Glutamatergic neuron (in vitro differentiated cells): ENCODE measurements at regions not wholly inside any gene's neighbourhood (a gene's known extent, or its start where the extent isn't known, plus 50 kb on each side); places are given as distances from the start of the nearest gene placed in this dataset.

Source experiments
- DNase-seq: peaks from one replicate; pipeline ENCODE4 v3.0.0; 2022
- H3K27ac Mint-ChIP-seq: one replicate; pipeline ENCODE4 v1.8.0; 2020; ENCODE audit warnings: mild to moderate bottlenecking, mixed read lengths, inconsistent platforms; ENCODE audit not compliant: unreplicated experiment
- H3K27me3 Mint-ChIP-seq: one replicate; pipeline ENCODE4 v1.8.0; 2020; ENCODE audit warnings: mild to moderate bottlenecking, moderate library complexity, mixed read lengths, inconsistent platforms; ENCODE audit not compliant: unreplicated experiment
- H3K36me3 Mint-ChIP-seq: one replicate; pipeline ENCODE4 v1.8.0; 2020; ENCODE audit warnings: mild to moderate bottlenecking, mixed read lengths, inconsistent platforms; ENCODE audit not compliant: unreplicated experiment
- H3K4me1 Mint-ChIP-seq: one replicate; pipeline ENCODE4 v1.8.0; 2020; ENCODE audit warnings: mild to moderate bottlenecking, low read depth, mixed read lengths, inconsistent platforms; ENCODE audit not compliant: unreplicated experiment
- H3K4me3 Mint-ChIP-seq: one replicate; pipeline ENCODE4 v1.8.0; 2020; ENCODE audit warnings: mild to moderate bottlenecking, mixed read lengths, inconsistent platforms; ENCODE audit not compliant: unreplicated experiment
- H3K9me3 Mint-ChIP-seq: one replicate; pipeline ENCODE4 v1.8.0; 2020; ENCODE audit warnings: mild to moderate bottlenecking, moderate library complexity, mixed read lengths, inconsistent platforms; ENCODE audit not compliant: unreplicated experiment
- TF ChIP-seq, protein P1 (sequence below): fragments of 200-600 bp; sonication (generic); IDR thresholded peaks from one replicate; pipeline ENCODE4 v1.5.0; 2021; ENCODE audit not compliant: partially characterized antibody, unreplicated experiment

DNA sequence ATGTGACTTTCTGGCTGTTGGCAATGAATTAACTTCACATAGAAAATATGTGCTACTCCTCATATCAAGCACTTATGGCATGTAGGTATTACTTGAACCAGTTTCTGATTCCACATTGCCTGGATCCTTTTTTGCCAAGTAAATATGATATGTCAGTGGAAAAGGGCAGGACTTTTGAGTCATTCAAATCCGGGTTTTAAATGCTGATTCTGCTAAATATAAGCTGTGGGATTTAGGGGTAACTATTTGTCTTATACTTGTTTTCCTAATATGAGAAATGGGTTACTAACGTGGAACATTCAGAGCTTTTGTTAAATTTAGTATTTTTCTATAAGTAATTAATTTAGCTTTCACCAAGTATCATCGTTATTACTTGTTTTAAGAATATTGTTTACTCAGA lies 108.0 kb upstream of the HGF start:
- Mint-ChIP-seq H3K4me3 (no peak overlapping the region), H3K36me3 (no peaks in the 10 kb centered on the region), H3K9me3 (no peaks in the 10 kb centered on the region), H3K4me1 (no peaks in the 10 kb centered on the region), H3K27me3 (no peaks in the 10 kb centered on the region), H3K27ac (no peak overlapping the region)
- no peak for DNase-seq
- TF ChIP-seq, protein P1, sequence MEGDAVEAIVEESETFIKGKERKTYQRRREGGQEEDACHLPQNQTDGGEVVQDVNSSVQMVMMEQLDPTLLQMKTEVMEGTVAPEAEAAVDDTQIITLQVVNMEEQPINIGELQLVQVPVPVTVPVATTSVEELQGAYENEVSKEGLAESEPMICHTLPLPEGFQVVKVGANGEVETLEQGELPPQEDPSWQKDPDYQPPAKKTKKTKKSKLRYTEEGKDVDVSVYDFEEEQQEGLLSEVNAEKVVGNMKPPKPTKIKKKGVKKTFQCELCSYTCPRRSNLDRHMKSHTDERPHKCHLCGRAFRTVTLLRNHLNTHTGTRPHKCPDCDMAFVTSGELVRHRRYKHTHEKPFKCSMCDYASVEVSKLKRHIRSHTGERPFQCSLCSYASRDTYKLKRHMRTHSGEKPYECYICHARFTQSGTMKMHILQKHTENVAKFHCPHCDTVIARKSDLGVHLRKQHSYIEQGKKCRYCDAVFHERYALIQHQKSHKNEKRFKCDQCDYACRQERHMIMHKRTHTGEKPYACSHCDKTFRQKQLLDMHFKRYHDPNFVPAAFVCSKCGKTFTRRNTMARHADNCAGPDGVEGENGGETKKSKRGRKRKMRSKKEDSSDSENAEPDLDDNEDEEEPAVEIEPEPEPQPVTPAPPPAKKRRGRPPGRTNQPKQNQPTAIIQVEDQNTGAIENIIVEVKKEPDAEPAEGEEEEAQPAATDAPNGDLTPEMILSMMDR, result no peak

DNA sequence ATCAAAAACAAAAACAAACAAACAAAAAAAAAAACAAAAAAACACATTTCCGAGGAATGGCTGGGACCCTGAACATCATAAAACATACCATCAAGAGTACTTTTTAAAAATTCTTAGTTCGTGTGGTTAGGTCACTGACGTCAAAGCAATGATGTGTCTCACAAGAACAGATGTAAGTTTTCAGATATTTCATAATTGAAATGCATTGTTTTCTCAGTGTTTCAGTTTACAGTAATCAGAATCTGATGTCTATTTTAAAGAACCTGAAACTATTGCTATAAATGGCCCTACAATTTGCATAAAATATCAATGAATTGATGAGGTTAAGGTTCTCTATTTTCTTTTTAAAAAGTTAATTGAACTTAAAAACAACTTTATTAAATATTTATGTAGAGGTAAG lies 103.7 kb upstream of the HGF start:
- no peaks in the 10 kb centered on the region for H3K4me1 Mint-ChIP-seq
- no peak overlapping the region for H3K4me3 Mint-ChIP-seq
- TF ChIP-seq, protein P1, result no peak
- no peak overlapping the region for H3K27ac Mint-ChIP-seq
- no peaks in the 10 kb centered on the region for H3K9me3 Mint-ChIP-seq
- no peaks in the 10 kb centered on the region for H3K36me3 Mint-ChIP-seq
- DNase-seq, result no peak
- no peaks in the 10 kb centered on the region for H3K27me3 Mint-ChIP-seq

DNA sequence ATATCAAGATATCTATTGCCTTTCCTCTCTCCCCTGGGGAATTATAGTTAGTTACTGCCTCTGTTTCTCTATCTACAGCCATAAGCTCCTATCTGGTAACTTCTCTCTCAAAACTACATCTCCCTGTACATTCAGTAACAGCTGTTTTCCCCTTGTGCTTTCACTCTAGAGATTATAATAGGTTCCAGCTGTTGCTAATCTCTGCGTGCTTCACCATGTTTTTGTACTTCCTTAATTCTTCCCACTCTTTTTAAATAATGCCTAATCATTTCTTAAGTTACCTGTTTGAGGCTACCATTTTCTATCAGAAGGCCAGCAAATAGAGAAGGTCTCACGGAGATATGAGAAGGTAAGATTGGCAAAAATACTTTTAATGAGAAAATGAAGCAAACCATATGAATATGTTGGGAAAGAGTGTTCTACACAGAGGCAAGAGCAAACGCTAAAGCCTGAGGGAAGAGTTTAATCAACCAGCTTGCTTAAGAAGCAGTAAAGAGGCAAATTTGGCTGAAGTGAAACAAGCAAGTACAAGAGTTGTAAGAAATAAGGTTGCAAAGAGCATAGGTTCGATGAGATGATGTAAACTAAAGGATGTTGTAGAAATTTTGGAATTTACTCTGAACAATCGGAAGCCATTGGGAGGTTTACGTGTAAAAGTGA lies 101.9 kb upstream of the HGF start:
- H3K27ac Mint-ChIP-seq, result no peak overlapping the region
- H3K9me3 Mint-ChIP-seq, result no peaks in the 10 kb centered on the region
- H3K4me1 Mint-ChIP-seq, result no peaks in the 10 kb centered on the region
- no peak for DNase-seq
- no peak overlapping the region for H3K4me3 Mint-ChIP-seq
- no peaks in the 10 kb centered on the region for H3K36me3 Mint-ChIP-seq
- H3K27me3 Mint-ChIP-seq, result no peaks in the 10 kb centered on the region
- TF ChIP-seq, protein P1, result no peak

DNA sequence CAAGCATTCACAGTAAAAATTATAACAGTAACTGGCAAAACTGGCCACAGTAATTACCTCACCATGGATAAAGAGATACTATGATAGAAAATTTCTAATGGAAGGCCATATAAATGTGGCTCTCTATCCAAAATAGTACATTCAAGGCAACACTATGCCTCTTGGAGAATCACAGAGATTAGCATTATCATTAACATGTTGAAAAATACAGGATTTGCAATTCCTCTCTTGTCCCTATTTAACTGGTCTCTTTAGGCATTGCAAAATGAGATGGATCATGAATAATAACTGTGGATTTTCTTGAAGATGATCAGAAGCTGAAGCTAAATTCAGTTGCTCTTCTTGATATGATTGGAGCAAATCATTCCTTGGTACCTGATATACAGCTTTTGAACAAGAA lies 100.8 kb upstream of the HGF start:
- Mint-ChIP-seq H3K27me3 (no peaks in the 10 kb centered on the region), H3K4me3 (no peak overlapping the region), H3K36me3 (no peaks in the 10 kb centered on the region), H3K27ac (no peak overlapping the region), H3K9me3 (no peaks in the 10 kb centered on the region), H3K4me1 (no peaks in the 10 kb centered on the region)
- TF ChIP-seq, protein P1, result no peak
- no peak for DNase-seq

DNA sequence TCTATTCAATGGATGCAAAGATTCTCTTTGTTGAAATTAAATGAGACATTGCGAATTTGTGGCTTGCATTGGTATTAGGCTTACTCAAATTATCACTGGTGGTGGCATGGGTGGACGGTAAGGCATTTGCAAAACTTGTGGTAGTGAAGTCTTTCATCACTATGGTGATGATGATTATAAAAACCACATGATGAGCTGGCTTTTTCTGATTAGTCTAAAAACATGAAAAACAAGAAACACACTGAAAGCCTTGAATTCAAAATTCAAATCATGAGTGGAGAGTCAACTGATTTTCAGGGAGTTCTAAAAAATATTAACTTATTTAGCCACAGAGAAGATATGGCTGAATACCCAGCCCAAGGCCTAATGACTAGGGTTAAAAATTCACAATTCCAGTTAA lies 99.8 kb upstream of the HGF start:
- no peaks in the 10 kb centered on the region for H3K36me3 Mint-ChIP-seq
- H3K9me3 Mint-ChIP-seq, result no peaks in the 10 kb centered on the region
- no peak overlapping the region for H3K27ac Mint-ChIP-seq
- H3K27me3 Mint-ChIP-seq, result no peaks in the 10 kb centered on the region
- H3K4me3 Mint-ChIP-seq, result no peak overlapping the region
- TF ChIP-seq, protein P1, result no peak
- no peaks in the 10 kb centered on the region for H3K4me1 Mint-ChIP-seq
- DNase-seq, result no peak
